ENCODE measurements at regions not wholly inside any gene's neighbourhood (a gene's known extent, or its start where the extent isn't known, plus 50 kb on each side); places are given as distances from the start of the nearest gene placed in this dataset.

DNA sequence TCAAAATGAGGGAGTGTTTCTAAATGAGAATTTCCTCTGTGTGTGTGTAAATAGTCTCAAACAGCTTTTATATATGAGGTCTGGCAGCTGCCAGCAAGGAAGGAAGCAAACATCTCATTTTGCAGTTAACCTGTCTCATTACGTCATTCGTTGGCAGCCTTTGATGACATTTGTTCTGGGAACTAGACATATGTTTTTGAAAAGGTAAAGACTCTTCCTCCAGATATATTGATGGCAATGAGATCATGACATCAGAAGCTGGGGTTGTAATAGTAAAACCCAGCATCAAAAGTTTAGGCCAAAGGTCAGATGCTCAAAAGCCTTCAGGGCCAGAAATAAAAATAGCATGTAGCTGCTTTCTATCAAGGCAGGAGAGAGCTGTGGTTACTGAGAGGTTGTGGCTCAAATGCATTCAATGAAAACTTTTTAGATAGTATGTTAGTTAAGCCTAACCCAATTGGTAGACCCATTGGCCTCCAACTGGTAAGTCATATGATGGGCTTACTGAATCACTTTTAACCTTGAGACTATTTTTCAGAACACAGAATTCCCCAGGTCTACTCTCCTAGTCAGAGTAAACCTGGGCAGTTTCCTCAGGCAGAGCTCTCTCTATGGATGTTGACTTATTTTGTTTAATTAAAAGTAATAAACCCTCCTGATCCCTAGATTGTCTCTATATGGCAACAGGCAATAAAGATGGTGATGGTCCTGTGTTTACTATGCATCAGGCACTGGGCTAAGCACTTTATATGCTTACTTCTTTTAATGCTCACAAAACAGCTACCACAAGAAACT is 386.5 kb upstream of the CFAP20DC start:
- H3K4me3 ChIP-seq (ENCODE audit: insufficient read depth, low read depth, low read length) = no peak overlapping the region
- peaks cover 19% of the 10 kb centered on the region for H3K27me3 Mint-ChIP-seq (ENCODE audit: low read depth, unreplicated experiment)
- TF ChIP-seq, protein P1, sequence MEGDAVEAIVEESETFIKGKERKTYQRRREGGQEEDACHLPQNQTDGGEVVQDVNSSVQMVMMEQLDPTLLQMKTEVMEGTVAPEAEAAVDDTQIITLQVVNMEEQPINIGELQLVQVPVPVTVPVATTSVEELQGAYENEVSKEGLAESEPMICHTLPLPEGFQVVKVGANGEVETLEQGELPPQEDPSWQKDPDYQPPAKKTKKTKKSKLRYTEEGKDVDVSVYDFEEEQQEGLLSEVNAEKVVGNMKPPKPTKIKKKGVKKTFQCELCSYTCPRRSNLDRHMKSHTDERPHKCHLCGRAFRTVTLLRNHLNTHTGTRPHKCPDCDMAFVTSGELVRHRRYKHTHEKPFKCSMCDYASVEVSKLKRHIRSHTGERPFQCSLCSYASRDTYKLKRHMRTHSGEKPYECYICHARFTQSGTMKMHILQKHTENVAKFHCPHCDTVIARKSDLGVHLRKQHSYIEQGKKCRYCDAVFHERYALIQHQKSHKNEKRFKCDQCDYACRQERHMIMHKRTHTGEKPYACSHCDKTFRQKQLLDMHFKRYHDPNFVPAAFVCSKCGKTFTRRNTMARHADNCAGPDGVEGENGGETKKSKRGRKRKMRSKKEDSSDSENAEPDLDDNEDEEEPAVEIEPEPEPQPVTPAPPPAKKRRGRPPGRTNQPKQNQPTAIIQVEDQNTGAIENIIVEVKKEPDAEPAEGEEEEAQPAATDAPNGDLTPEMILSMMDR (IDR thresholded peaks at IDR 0.05; ENCODE audit: insufficient read depth, low read depth, low read length) = no peak
- no peak for TF ChIP-seq EZH2 (IDR thresholded peaks at IDR 0.05; ENCODE audit: insufficient read depth, low read length)

DNA sequence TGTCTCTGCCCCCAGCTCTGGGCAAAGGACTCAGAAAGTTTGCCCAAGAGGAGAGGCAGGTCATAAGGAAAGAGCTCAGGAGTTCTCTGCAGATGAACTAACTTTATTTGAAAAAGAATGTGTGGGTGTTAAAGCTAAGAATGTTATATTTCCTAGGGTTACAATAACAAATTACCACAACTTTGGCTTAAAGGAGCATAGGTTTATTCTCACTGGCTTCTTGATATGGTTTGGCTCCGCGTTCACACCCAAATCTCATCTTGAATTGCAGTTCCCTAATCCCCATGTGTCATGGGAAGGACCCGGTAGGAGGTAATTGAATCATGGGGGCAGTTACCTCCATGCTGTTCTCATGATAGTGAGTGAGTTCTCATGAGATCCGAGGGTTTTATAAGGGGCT is 383.7 kb upstream of the CFAP20DC start:
- peak; percentile 54 for DNase-seq (ENCODE audit: low read depth)
- H3K9me3 Mint-ChIP-seq (ENCODE audit: unreplicated experiment) = no peaks in the 10 kb centered on the region
- peaks cover 4% of the 10 kb centered on the region for H3K27me3 Mint-ChIP-seq (ENCODE audit: low read depth, unreplicated experiment)
- Histone ChIP-seq H3K36me3 (ENCODE audit: insufficient read depth, low read length) (no peaks in the 10 kb centered on the region), H3K9ac (ENCODE audit: low read length) (no peak overlapping the region), H4K20me1 (ENCODE audit: insufficient read depth, low read length) (no peaks in the 10 kb centered on the region), H3K27me3 (ENCODE audit: insufficient read depth, low read length) (no peaks in the 10 kb centered on the region), H3K4me2 (ENCODE audit: low read length) (no peak overlapping the region), H2AFZ (ENCODE audit: low read depth, low read length) (no peak overlapping the region), H3K4me1 (ENCODE audit: insufficient read depth, low read length) (no peaks in the 10 kb centered on the region), H3K27ac (ENCODE audit: low read depth, low read length) (no peak overlapping the region), H3K4me3 (ENCODE audit: insufficient read depth, low read depth, low read length) (no peak overlapping the region), H3K79me2 (ENCODE audit: insufficient read depth, low read length) (no peaks in the 10 kb centered on the region), H3K9me3 (ENCODE audit: insufficient read depth, low read depth, low read length) (no peaks in the 10 kb centered on the region)
- TF ChIP-seq, protein P1 (IDR thresholded peaks at IDR 0.05; ENCODE audit: insufficient read depth, low read depth, low read length) = no peak
- TF ChIP-seq EZH2 (IDR thresholded peaks at IDR 0.05; ENCODE audit: insufficient read depth, low read length) = no peak
- H3K27ac Mint-ChIP-seq (ENCODE audit: unreplicated experiment) = no peak overlapping the region
- peaks cover 3% of the 10 kb centered on the region for H3K4me1 Mint-ChIP-seq (ENCODE audit: low read depth, unreplicated experiment)
- no peak for FAIRE-seq
- H3K36me3 Mint-ChIP-seq (ENCODE audit: low read depth, unreplicated experiment) = no peaks in the 10 kb centered on the region
- no peak overlapping the region for H3K4me3 Mint-ChIP-seq (ENCODE audit: unreplicated experiment)

More for the DNA sequence above, 386.5 kb upstream of the CFAP20DC start:
- no peak for DNase-seq (ENCODE audit: low read depth)
- Histone ChIP-seq H3K9ac (ENCODE audit: low read length) (no peak overlapping the region), H3K4me2 (ENCODE audit: low read length) (no peak overlapping the region), H3K27ac (ENCODE audit: low read depth, low read length) (no peak overlapping the region), H2AFZ (ENCODE audit: low read depth, low read length) (no peak overlapping the region), H3K27me3 (ENCODE audit: insufficient read depth, low read length) (no peaks in the 10 kb centered on the region), H3K79me2 (ENCODE audit: insufficient read depth, low read length) (no peaks in the 10 kb centered on the region), H3K9me3 (ENCODE audit: insufficient read depth, low read depth, low read length) (no peaks in the 10 kb centered on the region), H4K20me1 (ENCODE audit: insufficient read depth, low read length) (no peaks in the 10 kb centered on the region), H3K36me3 (ENCODE audit: insufficient read depth, low read length) (no peaks in the 10 kb centered on the region), H3K4me1 (ENCODE audit: insufficient read depth, low read length) (no peaks in the 10 kb centered on the region)
- peaks cover 2% of the 10 kb centered on the region for H3K9me3 Mint-ChIP-seq (ENCODE audit: unreplicated experiment)
- H3K4me1 Mint-ChIP-seq (ENCODE audit: low read depth, unreplicated experiment) = peaks cover 3% of the 10 kb centered on the region
- H3K36me3 Mint-ChIP-seq (ENCODE audit: low read depth, unreplicated experiment) = no peaks in the 10 kb centered on the region
- no peak overlapping the region for H3K4me3 Mint-ChIP-seq (ENCODE audit: unreplicated experiment)
- no peak for FAIRE-seq
- H3K27ac Mint-ChIP-seq (ENCODE audit: unreplicated experiment) = no peak overlapping the region

DNA sequence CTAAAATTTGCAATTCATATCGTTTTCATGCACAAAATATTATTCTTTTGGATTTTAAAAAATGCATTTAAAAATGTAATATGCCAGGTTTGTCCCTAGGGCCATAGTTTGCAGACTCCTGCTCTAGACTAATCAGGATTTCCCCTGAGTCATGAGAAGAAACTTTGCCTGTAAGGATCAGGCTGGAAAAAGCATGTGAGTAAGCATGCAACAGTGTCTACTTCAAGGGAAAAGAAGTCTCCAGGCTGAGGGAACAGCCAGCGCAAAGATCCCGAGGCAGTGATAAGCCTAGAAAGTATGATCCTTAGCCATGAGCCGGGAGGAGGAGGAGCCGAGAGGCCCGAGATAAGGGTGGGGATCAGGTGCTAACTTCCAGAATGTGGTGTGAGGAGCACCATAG is 382.8 kb upstream of the CFAP20DC start:
- H3K4me2 ChIP-seq (ENCODE audit: low read length) = no peak overlapping the region
- Mint-ChIP-seq H3K27ac (ENCODE audit: unreplicated experiment) (no peak overlapping the region), H3K4me3 (ENCODE audit: unreplicated experiment) (no peak overlapping the region), H3K27me3 (ENCODE audit: low read depth, unreplicated experiment) (peaks cover 3% of the 10 kb centered on the region), H3K9me3 (ENCODE audit: unreplicated experiment) (no peaks in the 10 kb centered on the region), H3K4me1 (ENCODE audit: low read depth, unreplicated experiment) (peaks cover 3% of the 10 kb centered on the region), H3K36me3 (ENCODE audit: low read depth, unreplicated experiment) (no peaks in the 10 kb centered on the region)
- H3K9me3 ChIP-seq (ENCODE audit: insufficient read depth, low read depth, low read length) = no peaks in the 10 kb centered on the region
- H3K79me2 ChIP-seq (ENCODE audit: insufficient read depth, low read length) = no peaks in the 10 kb centered on the region
- H3K27ac ChIP-seq (ENCODE audit: low read depth, low read length) = no peak overlapping the region
- no peak overlapping the region for H2AFZ ChIP-seq (ENCODE audit: low read depth, low read length)
- no peaks in the 10 kb centered on the region for H3K36me3 ChIP-seq (ENCODE audit: insufficient read depth, low read length)
- H3K9ac ChIP-seq (ENCODE audit: low read length) = no peak overlapping the region
- H4K20me1 ChIP-seq (ENCODE audit: insufficient read depth, low read length) = no peaks in the 10 kb centered on the region
- DNase-seq (ENCODE audit: low read depth) (peak; percentile 71), FAIRE-seq (no peak)
- H3K4me1 ChIP-seq (ENCODE audit: insufficient read depth, low read length) = peaks cover 1% of the 10 kb centered on the region
- TF ChIP-seq EZH2 (IDR thresholded peaks at IDR 0.05; ENCODE audit: insufficient read depth, low read length) = no peak
- TF ChIP-seq, protein P1 (IDR thresholded peaks at IDR 0.05; ENCODE audit: insufficient read depth, low read depth, low read length) = no peak
- H3K27me3 ChIP-seq (ENCODE audit: insufficient read depth, low read length) = no peaks in the 10 kb centered on the region
- no peak overlapping the region for H3K4me3 ChIP-seq (ENCODE audit: insufficient read depth, low read depth, low read length)
